ENCODE measurements at regions not wholly inside any gene's neighbourhood (a gene's known extent, or its start where the extent isn't known, plus 50 kb on each side); places are given as distances from the start of the nearest gene placed in this dataset.

GRCh38 chr11:122181372-122181771 is 65.4 kb upstream of the BLID start:
- no peak for DNase-seq (ENCODE audit: low spot score)
- H2AFZ ChIP-seq (replicated peaks) = no peak overlapping the region
- H3K27me3 Mint-ChIP-seq (ENCODE audit: insufficient read depth, low read depth) = no peaks in the 10 kb centered on the region
- H3K9ac ChIP-seq = no peak overlapping the region
- no peak overlapping the region for H3K4me3 Mint-ChIP-seq
- H3K9me3 ChIP-seq (ENCODE audit: low read depth) = no peaks in the 10 kb centered on the region
- no peaks in the 10 kb centered on the region for H3K9me3 Mint-ChIP-seq
- H3K4me1 ChIP-seq = peaks cover 6% of the 10 kb centered on the region
- H3F3A ChIP-seq (ENCODE audit: low read depth) = no peaks in the 10 kb centered on the region
- no peaks in the 10 kb centered on the region for H3K36me3 ChIP-seq
- TF ChIP-seq EZH2phosphoT487 (IDR thresholded peaks at IDR 0.05) (no peak), CTCF (IDR thresholded peaks at IDR 0.05) (no peak), EZH2 (IDR thresholded peaks at IDR 0.05) (no peak)
- no peaks in the 10 kb centered on the region for H3K79me2 ChIP-seq (ENCODE audit: low read depth)
- no peak overlapping the region for H3K4me2 ChIP-seq
- peaks cover 21% of the 10 kb centered on the region for H3K4me1 Mint-ChIP-seq
- H4K20me1 ChIP-seq (ENCODE audit: low read depth) = no peaks in the 10 kb centered on the region
- no peak overlapping the region for H3K27ac ChIP-seq
- H3K36me3 Mint-ChIP-seq = peaks cover 26% of the 10 kb centered on the region
- no peaks in the 10 kb centered on the region for H3K27me3 ChIP-seq
- no peak overlapping the region for H3K4me3 ChIP-seq
- H3K27ac Mint-ChIP-seq = no peak overlapping the region

- no peaks in the 10 kb centered on the region for H3K9me3 Mint-ChIP-seq
Measured at GRCh38 chr11:122179961-122180834, 64.2 kb upstream of the BLID start.

GRCh38 chr11:122178795-122179194 is 62.8 kb upstream of the BLID start:
- Histone ChIP-seq H3F3A (ENCODE audit: low read depth) (no peaks in the 10 kb centered on the region), H3K79me2 (ENCODE audit: low read depth) (no peaks in the 10 kb centered on the region), H3K4me3 (no peak overlapping the region), H3K4me2 (no peak overlapping the region), H3K9me3 (ENCODE audit: low read depth) (no peaks in the 10 kb centered on the region), H3K27me3 (no peaks in the 10 kb centered on the region), H4K20me1 (ENCODE audit: low read depth) (no peaks in the 10 kb centered on the region), H3K36me3 (no peaks in the 10 kb centered on the region), H2AFZ (replicated peaks) (no peak overlapping the region), H3K27ac (no peak overlapping the region), H3K4me1 (peaks cover 6% of the 10 kb centered on the region), H3K9ac (no peak overlapping the region)
- no peak overlapping the region for H3K4me3 Mint-ChIP-seq
- H3K9me3 Mint-ChIP-seq = no peaks in the 10 kb centered on the region
- no peak for DNase-seq (ENCODE audit: low spot score)
- no peak overlapping the region for H3K27ac Mint-ChIP-seq
- no peaks in the 10 kb centered on the region for H3K27me3 Mint-ChIP-seq (ENCODE audit: insufficient read depth, low read depth)
- TF ChIP-seq EZH2 (IDR thresholded peaks at IDR 0.05) (no peak), EZH2phosphoT487 (IDR thresholded peaks at IDR 0.05) (no peak), CTCF (IDR thresholded peaks at IDR 0.05) (no peak)
- H3K36me3 Mint-ChIP-seq = peaks cover 15% of the 10 kb centered on the region
- peaks cover 27% of the 10 kb centered on the region for H3K4me1 Mint-ChIP-seq

More at GRCh38 chr11:122179961-122180834, 64.2 kb upstream of the BLID start:
- DNase-seq (ENCODE audit: low spot score) = no peak
- Histone ChIP-seq H3F3A (ENCODE audit: low read depth) (no peaks in the 10 kb centered on the region), H3K4me2 (no peak overlapping the region), H3K27ac (no peak overlapping the region), H3K9ac (no peak overlapping the region), H3K4me1 (peaks cover 6% of the 10 kb centered on the region), H3K27me3 (no peaks in the 10 kb centered on the region), H3K4me3 (no peak overlapping the region), H3K79me2 (ENCODE audit: low read depth) (no peaks in the 10 kb centered on the region), H4K20me1 (ENCODE audit: low read depth) (no peaks in the 10 kb centered on the region), H2AFZ (replicated peaks) (no peak overlapping the region), H3K9me3 (ENCODE audit: low read depth) (no peaks in the 10 kb centered on the region), H3K36me3 (no peaks in the 10 kb centered on the region)
- Mint-ChIP-seq H3K27me3 (ENCODE audit: insufficient read depth, low read depth) (no peaks in the 10 kb centered on the region), H3K27ac (no peak overlapping the region), H3K4me1 (peaks cover 27% of the 10 kb centered on the region), H3K4me3 (no peak overlapping the region), H3K36me3 (peaks cover 21% of the 10 kb centered on the region)
- TF ChIP-seq EZH2phosphoT487 (IDR thresholded peaks at IDR 0.05) (no peak), CTCF (IDR thresholded peaks at IDR 0.05) (no peak), EZH2 (IDR thresholded peaks at IDR 0.05) (no peak)
